ENCODE measurements at regions not wholly inside any gene's neighbourhood (a gene's known extent, or its start where the extent isn't known, plus 50 kb on each side); places are given as distances from the start of the nearest gene placed in this dataset.

- Histone ChIP-seq H3K4me3 (ENCODE audit: low read length in 2 of 2) (no peak overlapping the region), H2AK5ac (ENCODE audit: low read depth, low read length) (no peak overlapping the region), H3K79me1 (ENCODE audit: low read depth, low read length) (no peaks in the 10 kb centered on the region), H3K27ac (replicated peaks; ENCODE audit: low read length) (no peak overlapping the region), H2BK15ac (ENCODE audit: low read length) (no peak overlapping the region), H4K91ac (ENCODE audit: low read depth, low read length, poor library complexity) (no peak overlapping the region), H3K4me1 (ENCODE audit: control insufficient read depth in 2 of 2, insufficient read depth in 1 of 2, low read depth in 1 of 2, low read length in 2 of 2) (no peaks in the 10 kb centered on the region), H3K23ac (ENCODE audit: low read depth, low read length, poor library complexity) (no peak overlapping the region), H3K14ac (ENCODE audit: low read length) (no peak overlapping the region), H3K27me3 (ENCODE audit: control insufficient read depth in 3 of 3, insufficient read depth in 3 of 3, low read depth in 1 of 3, low read length in 3 of 3) (no peaks in the 10 kb centered on the region), H2AFZ (ENCODE audit: low read length) (no peak overlapping the region), H3K18ac (ENCODE audit: low read length) (no peak overlapping the region), H3K36me3 (replicated peaks in 1 of 2; ENCODE audit: control insufficient read depth in 2 of 2, insufficient read depth in 2 of 2, low read length in 2 of 2) (no peaks in the 10 kb centered on the region), H2BK12ac (ENCODE audit: low read length) (no peak overlapping the region), H3K9ac (ENCODE audit: low read depth, low read length, poor library complexity) (no peak overlapping the region), H2BK120ac (ENCODE audit: low read depth, low read length) (no peak overlapping the region), H3K9me3 (replicated peaks in 1 of 2; ENCODE audit: control insufficient read depth in 2 of 2, insufficient read depth in 1 of 2, low read depth in 1 of 2, low read length in 2 of 2) (no peaks in the 10 kb centered on the region), H3K4me2 (ENCODE audit: insufficient read depth, low read length, poor library complexity, severe bottlenecking) (no peak overlapping the region), H3K4ac (ENCODE audit: low read length) (no peak overlapping the region), H4K8ac (ENCODE audit: low read depth, low read length) (no peak overlapping the region), H2BK5ac (ENCODE audit: low read length) (no peak overlapping the region)
- no CpG with 5 or more reads among the region's 3 CpGs for WGBS, 2 donors (ENCODE audit: extremely low coverage in 2 of 2, insufficient read length in 2 of 2, insufficient replicate concordance in 1 of 2)
- DNase-seq (ENCODE audit: low spot score): no peak
Measured at GRCh38 chr4:125159001-125159400, 155.8 kb upstream of the FAT4 start.

DNA sequence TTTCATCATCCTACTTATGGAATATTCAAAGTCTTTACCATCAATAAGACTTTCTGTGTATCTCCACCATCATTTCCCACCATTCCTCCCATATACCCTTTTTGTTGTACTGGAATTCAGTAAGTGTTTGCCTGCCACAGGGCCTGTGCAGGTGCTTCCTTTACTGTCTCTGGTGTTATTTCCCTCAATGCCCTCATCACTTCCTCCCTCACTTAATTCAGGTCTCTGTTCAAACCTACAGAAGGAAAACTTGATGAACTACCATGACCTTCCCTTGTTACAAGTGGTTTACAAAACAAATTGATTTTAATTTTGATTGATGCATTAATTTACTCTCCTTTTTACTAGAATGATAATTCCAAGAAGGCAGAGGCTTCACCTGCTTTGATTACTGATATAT, 159.5 kb upstream of the FAT4 start:
- H3K23ac ChIP-seq (ENCODE audit: low read depth, low read length, poor library complexity): no peak overlapping the region
- H3K79me1 ChIP-seq (ENCODE audit: low read depth, low read length): no peaks in the 10 kb centered on the region
- H2BK5ac ChIP-seq (ENCODE audit: low read length): no peak overlapping the region
- no peak overlapping the region for H3K14ac ChIP-seq (ENCODE audit: low read length)
- no peak overlapping the region for H2BK15ac ChIP-seq (ENCODE audit: low read length)
- no peak overlapping the region for H3K4me3 ChIP-seq (ENCODE audit: low read length in 2 of 2)
- H3K4me2 ChIP-seq (ENCODE audit: insufficient read depth, low read length, poor library complexity, severe bottlenecking): no peak overlapping the region
- no peaks in the 10 kb centered on the region for H3K4me1 ChIP-seq (ENCODE audit: control insufficient read depth in 2 of 2, insufficient read depth in 1 of 2, low read depth in 1 of 2, low read length in 2 of 2)
- peaks cover 0 to 6% of the 10 kb centered on the region in 2 donors for H3K9me3 ChIP-seq (replicated peaks in 1 of 2; ENCODE audit: control insufficient read depth in 2 of 2, insufficient read depth in 1 of 2, low read depth in 1 of 2, low read length in 2 of 2)
- no peak overlapping the region for H2BK120ac ChIP-seq (ENCODE audit: low read depth, low read length)
- H3K9ac ChIP-seq (ENCODE audit: low read depth, low read length, poor library complexity): no peak overlapping the region
- no peak for DNase-seq (ENCODE audit: low spot score)
- no peaks in the 10 kb centered on the region for H3K27me3 ChIP-seq (ENCODE audit: control insufficient read depth in 3 of 3, insufficient read depth in 3 of 3, low read depth in 1 of 3, low read length in 3 of 3)
- H3K27ac ChIP-seq (replicated peaks; ENCODE audit: low read length): no peak overlapping the region
- H2AFZ ChIP-seq (ENCODE audit: low read length): no peak overlapping the region
- no peak overlapping the region for H3K4ac ChIP-seq (ENCODE audit: low read length)
- H4K91ac ChIP-seq (ENCODE audit: low read depth, low read length, poor library complexity): no peak overlapping the region
- H3K18ac ChIP-seq (ENCODE audit: low read length): no peak overlapping the region
- no peaks in the 10 kb centered on the region for H3K36me3 ChIP-seq (replicated peaks in 1 of 2; ENCODE audit: control insufficient read depth in 2 of 2, insufficient read depth in 2 of 2, low read length in 2 of 2)
- no peak overlapping the region for H4K8ac ChIP-seq (ENCODE audit: low read depth, low read length)
- H2BK12ac ChIP-seq (ENCODE audit: low read length): no peak overlapping the region
- no peak overlapping the region for H2AK5ac ChIP-seq (ENCODE audit: low read depth, low read length)

GRCh38 chr4:125140966-125141495, 173.7 kb upstream of the FAT4 start:
- no peak overlapping the region for H3K4me3 ChIP-seq (ENCODE audit: low read length in 2 of 2)
- H3K4me2 ChIP-seq (ENCODE audit: insufficient read depth, low read length, poor library complexity, severe bottlenecking): no peak overlapping the region
- no peak overlapping the region for H2AK5ac ChIP-seq (ENCODE audit: low read depth, low read length)
- H3K9me3 ChIP-seq (replicated peaks in 1 of 2; ENCODE audit: control insufficient read depth in 2 of 2, insufficient read depth in 1 of 2, low read depth in 1 of 2, low read length in 2 of 2): no peaks in the 10 kb centered on the region
- no peak overlapping the region for H2BK12ac ChIP-seq (ENCODE audit: low read length)
- no peak overlapping the region for H2BK120ac ChIP-seq (ENCODE audit: low read depth, low read length)
- no peaks in the 10 kb centered on the region for H3K79me1 ChIP-seq (ENCODE audit: low read depth, low read length)
- H3K23ac ChIP-seq (ENCODE audit: low read depth, low read length, poor library complexity): no peak overlapping the region
- H2BK15ac ChIP-seq (ENCODE audit: low read length): no peak overlapping the region
- no peak overlapping the region for H2AFZ ChIP-seq (ENCODE audit: low read length)
- H2BK5ac ChIP-seq (ENCODE audit: low read length): no peak overlapping the region
- H3K4me1 ChIP-seq (ENCODE audit: control insufficient read depth in 2 of 2, insufficient read depth in 1 of 2, low read depth in 1 of 2, low read length in 2 of 2): no peaks in the 10 kb centered on the region
- no peak overlapping the region for H3K18ac ChIP-seq (ENCODE audit: low read length)
- H3K9ac ChIP-seq (ENCODE audit: low read depth, low read length, poor library complexity): no peak overlapping the region
- no peak overlapping the region for H3K27ac ChIP-seq (replicated peaks; ENCODE audit: low read length)
- no peak overlapping the region for H4K8ac ChIP-seq (ENCODE audit: low read depth, low read length)
- DNase-seq (ENCODE audit: low spot score): no peak
- no peak overlapping the region for H3K4ac ChIP-seq (ENCODE audit: low read length)
- no peaks in the 10 kb centered on the region for H3K27me3 ChIP-seq (ENCODE audit: control insufficient read depth in 3 of 3, insufficient read depth in 3 of 3, low read depth in 1 of 3, low read length in 3 of 3)
- H3K14ac ChIP-seq (ENCODE audit: low read length): no peak overlapping the region
- no peak overlapping the region for H4K91ac ChIP-seq (ENCODE audit: low read depth, low read length, poor library complexity)
- H3K36me3 ChIP-seq (replicated peaks in 1 of 2; ENCODE audit: control insufficient read depth in 2 of 2, insufficient read depth in 2 of 2, low read length in 2 of 2): no peaks in the 10 kb centered on the region
- WGBS, 2 donors (ENCODE audit: extremely low coverage in 2 of 2, insufficient read length in 2 of 2, insufficient replicate concordance in 1 of 2): no CpG with 5 or more reads among the region's 4 CpGs

DNA sequence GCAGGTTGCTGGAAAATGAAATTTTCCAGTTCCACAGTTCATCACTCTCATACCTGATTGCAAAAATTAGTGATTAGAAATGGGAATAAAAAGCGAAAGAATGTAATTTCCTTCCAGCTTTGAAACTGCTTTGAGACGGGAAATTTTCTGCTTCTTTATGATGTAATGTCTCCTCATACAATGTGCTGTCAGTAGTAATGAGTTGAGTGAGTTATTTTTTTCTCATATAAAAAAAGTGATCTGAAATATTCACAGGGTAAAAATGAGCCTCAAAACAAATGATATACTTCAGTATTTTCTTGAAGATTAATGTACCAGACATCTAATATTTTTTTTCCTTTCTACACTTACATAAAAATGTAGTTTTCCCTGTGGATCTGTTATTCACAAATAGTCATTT, 179.1 kb upstream of the FAT4 start:
- no peak overlapping the region for H2BK15ac ChIP-seq (ENCODE audit: low read length)
- peaks cover 0 to 2% of the 10 kb centered on the region in 2 donors for H3K4me1 ChIP-seq (ENCODE audit: control insufficient read depth in 2 of 2, insufficient read depth in 1 of 2, low read depth in 1 of 2, low read length in 2 of 2)
- DNase-seq (ENCODE audit: low spot score): no peak
- H4K8ac ChIP-seq (ENCODE audit: low read depth, low read length): no peak overlapping the region
- H2BK12ac ChIP-seq (ENCODE audit: low read length): no peak overlapping the region
- H3K23ac ChIP-seq (ENCODE audit: low read depth, low read length, poor library complexity): no peak overlapping the region
- H3K4ac ChIP-seq (ENCODE audit: low read length): no peak overlapping the region
- H2AK5ac ChIP-seq (ENCODE audit: low read depth, low read length): no peak overlapping the region
- no peak overlapping the region for H2BK120ac ChIP-seq (ENCODE audit: low read depth, low read length)
- H3K79me1 ChIP-seq (ENCODE audit: low read depth, low read length): no peaks in the 10 kb centered on the region
- H3K27me3 ChIP-seq (ENCODE audit: control insufficient read depth in 3 of 3, insufficient read depth in 3 of 3, low read depth in 1 of 3, low read length in 3 of 3): no peaks in the 10 kb centered on the region
- H3K27ac ChIP-seq (replicated peaks; ENCODE audit: low read length): no peak overlapping the region
- H3K18ac ChIP-seq (ENCODE audit: low read length): no peak overlapping the region
- H2BK5ac ChIP-seq (ENCODE audit: low read length): no peak overlapping the region
- WGBS, 2 donors (ENCODE audit: extremely low coverage in 2 of 2, insufficient read length in 2 of 2, insufficient replicate concordance in 1 of 2): no CpG with 5 or more reads among the region's 2 CpGs
- no peaks in the 10 kb centered on the region for H3K9me3 ChIP-seq (replicated peaks in 1 of 2; ENCODE audit: control insufficient read depth in 2 of 2, insufficient read depth in 1 of 2, low read depth in 1 of 2, low read length in 2 of 2)
- H4K91ac ChIP-seq (ENCODE audit: low read depth, low read length, poor library complexity): no peak overlapping the region
- H3K14ac ChIP-seq (ENCODE audit: low read length): no peak overlapping the region
- H3K4me2 ChIP-seq (ENCODE audit: insufficient read depth, low read length, poor library complexity, severe bottlenecking): no peak overlapping the region
- no peak overlapping the region for H2AFZ ChIP-seq (ENCODE audit: low read length)
- no peaks in the 10 kb centered on the region for H3K36me3 ChIP-seq (replicated peaks in 1 of 2; ENCODE audit: control insufficient read depth in 2 of 2, insufficient read depth in 2 of 2, low read length in 2 of 2)
- no peak overlapping the region for H3K4me3 ChIP-seq (ENCODE audit: low read length in 2 of 2)
- H3K9ac ChIP-seq (ENCODE audit: low read depth, low read length, poor library complexity): no peak overlapping the region
